ENCODE measurements at regions not wholly inside any gene's neighbourhood (a gene's known extent, or its start where the extent isn't known, plus 50 kb on each side); places are given as distances from the start of the nearest gene placed in this dataset.
"Not testable (repeated sequence)": the region's sequence is repeated elsewhere in the genome, so short reads cannot be mapped to it uniquely, and the experiment has no call there.

GRCh38 chr22:47626428-47627390 lies 864.3 kb downstream of the TBC1D22A start:
- no peak for DNase-seq

DNA sequence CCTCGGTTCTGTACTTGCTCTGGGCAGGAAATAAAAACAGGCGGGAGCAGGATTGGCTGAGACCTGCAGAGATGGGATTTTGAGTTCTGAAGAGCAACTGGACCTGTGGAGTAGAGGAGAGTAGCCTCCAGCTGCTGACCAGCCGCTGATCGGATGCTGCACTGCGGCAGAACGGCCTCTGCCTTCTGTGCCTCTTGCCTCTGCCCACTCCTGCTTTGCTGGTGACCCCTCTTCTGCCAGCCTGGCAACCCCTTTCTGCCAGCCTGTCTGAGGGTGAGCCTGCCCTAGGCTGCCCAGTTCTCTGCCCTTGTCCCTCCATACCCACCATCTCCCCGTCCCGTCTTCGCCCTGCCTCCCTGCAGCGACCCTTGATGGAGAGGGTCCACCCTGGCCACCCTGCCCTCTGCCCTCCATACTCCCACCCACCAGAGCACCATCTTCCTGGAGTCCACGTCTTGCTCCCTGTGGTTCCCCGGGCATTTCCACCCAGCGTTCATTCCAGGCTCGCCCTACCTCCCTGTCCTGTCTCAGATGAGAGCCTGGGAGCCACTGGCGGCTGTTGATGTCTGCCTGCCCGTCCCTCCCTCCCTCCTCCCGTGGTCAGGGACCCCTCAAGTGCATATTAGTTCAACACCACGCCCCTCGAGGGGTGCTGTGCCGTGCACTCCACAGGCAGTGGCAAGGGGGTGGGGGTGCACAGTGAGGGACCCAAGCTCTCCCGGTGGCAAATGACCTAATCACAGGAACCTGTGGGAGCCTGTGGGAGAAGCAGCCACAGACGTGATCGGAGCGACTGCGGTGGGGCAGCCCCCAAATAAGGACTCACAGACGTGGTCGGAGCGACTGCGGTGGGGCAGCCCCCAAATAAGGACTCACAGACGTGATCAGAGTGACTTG lies 863.3 kb downstream of the TBC1D22A start:
- no peak for DNase-seq

DNA sequence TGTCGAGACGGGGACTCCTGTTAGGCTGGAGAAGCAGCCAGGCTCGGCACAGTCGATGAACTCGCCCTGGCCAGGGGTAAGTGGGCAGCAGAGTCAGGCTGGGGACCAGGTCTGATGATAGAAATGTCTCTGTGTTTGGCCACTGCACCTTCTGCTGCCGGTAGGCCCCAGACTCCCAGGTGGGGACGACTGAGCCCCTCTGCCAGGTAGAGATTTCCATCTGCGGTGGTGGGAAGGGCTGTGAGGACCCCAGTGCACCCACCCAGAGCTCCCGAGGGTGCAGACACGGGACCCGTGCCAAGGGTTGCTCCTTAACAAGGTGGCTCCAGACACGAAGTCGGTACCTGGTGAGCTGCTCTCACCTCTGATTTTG lies 862.5 kb downstream of the TBC1D22A start:
- no peak for DNase-seq

GRCh38 chr22:47624252-47625012 lies 862.0 kb downstream of the TBC1D22A start:
- DNase-seq, result no peak

DNA sequence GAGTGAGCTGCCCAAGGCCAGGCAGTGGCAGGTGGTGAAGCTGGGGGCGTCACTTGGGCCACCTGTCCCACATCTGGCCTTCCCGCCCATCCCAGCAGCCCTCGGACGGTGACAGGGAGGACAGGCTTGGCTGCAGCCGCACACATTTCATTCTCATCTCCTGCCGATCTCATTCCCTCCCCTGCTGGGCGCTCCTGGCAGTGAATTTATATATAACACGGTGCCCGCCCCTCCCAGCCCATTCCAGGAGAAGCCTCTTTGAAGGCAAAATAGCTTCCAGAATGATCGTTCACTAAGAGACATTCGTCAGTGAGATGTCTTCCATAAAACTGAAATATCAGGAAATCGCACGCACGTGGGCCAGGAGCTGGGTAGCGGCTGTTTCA lies 861.3 kb downstream of the TBC1D22A start:
- no peak for DNase-seq

DNA sequence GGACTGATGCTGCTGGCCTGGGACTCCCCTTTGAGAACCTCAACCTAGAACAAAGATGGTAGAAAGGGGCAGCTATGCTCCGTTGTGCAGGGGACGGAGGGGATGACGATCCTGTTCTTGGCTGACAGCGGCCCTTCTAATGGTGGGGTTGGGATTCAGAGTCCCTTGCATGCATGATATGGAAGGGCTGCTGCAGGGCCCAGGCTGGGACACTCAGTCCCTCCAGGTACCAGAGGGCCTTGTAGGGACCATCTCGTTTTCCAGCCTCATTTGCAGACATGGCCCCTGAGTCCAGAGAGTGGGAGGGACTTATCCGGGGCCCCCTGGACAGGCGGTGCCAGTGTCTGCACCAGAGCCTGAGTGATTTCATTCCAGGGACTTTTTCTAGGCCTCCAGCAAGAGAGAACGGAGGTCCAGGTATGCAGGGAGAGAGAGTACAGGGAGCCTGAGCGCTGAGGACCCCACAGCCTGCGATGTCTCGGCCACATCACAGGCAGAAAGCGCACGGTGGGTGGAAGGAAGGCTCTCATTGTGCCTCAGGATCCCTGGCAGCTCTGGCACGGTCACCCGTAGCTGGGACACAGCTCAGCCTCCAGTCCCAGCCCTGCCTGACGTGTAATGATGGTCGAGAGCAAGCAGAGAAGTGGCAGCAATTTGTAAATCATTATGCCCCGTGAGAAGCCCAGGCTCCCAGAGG lies 860.8 kb downstream of the TBC1D22A start:
- no peak for DNase-seq

GRCh38 chr22:47622541-47622940 lies 860.1 kb downstream of the TBC1D22A start:
- DNase-seq, result no peak

GRCh38 chr22:47621253-47621652 lies 858.8 kb downstream of the TBC1D22A start:
- no peak for DNase-seq

GRCh38 chr22:47620391-47620790 lies 857.9 kb downstream of the TBC1D22A start:
- no peak for DNase-seq

GRCh38 chr22:47619631-47620030 lies 857.2 kb downstream of the TBC1D22A start:
- no peak for DNase-seq

DNA sequence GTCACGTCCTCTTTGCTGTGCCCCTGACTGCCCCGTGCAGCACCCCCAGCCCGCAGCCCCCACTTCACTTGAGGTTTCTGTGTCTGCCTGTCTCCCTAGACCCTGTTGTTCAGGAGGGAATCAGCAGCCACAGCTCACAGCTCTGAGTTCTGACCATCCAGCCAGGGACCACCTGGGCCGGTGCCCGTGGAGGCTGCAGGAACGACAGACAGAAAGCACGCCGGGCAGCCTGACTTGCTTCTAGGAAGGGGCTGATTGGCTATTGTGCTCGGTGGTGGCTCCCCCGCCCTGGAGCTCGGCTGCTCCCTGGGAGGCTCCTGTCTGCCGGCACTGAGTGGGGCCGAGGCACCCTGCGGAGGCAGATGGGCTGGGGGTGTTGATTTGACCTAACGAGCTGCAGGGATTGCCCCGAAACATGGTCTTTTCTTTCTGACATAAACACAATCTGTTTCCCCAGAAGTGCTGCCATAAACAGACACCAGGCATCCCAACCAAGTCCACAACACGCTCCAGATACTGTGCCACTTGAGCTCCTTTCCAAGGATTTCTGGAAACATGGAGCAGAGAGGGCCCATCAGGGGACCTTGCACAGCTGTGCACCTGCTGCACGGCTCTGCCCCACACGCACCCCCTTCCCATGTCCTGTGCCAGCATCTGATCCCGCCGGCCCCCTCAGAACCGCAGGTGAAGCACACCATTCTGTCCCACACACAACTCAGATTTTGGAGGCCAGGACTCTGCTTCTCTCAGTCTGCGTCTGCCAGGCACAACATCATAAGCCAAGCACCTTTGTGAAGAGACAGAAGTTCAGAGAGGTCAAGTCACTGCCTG lies 855.9 kb downstream of the TBC1D22A start:
- peak in 3 of 56 donors; percentile 10 to 21 (median 15) for DNase-seq

DNA sequence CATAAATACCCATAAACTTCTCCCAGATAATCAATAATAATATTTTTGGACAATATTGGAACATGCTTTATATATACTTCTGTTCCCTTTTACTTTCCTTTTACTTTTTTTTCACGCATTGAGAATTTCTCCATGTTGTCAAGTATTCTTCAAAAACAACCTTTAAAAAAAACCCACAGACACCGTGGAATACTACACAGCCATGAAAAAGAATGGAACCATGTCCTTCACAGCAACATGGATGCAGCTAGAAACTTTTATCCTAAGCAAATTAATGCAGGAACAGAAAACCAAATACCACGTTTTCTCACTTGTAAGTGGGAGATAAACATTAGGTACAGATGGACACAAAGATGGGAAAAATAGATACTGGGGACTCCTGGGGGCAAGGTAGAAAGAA lies 854.7 kb downstream of the TBC1D22A start:
- DNase-seq, result no peak

DNA sequence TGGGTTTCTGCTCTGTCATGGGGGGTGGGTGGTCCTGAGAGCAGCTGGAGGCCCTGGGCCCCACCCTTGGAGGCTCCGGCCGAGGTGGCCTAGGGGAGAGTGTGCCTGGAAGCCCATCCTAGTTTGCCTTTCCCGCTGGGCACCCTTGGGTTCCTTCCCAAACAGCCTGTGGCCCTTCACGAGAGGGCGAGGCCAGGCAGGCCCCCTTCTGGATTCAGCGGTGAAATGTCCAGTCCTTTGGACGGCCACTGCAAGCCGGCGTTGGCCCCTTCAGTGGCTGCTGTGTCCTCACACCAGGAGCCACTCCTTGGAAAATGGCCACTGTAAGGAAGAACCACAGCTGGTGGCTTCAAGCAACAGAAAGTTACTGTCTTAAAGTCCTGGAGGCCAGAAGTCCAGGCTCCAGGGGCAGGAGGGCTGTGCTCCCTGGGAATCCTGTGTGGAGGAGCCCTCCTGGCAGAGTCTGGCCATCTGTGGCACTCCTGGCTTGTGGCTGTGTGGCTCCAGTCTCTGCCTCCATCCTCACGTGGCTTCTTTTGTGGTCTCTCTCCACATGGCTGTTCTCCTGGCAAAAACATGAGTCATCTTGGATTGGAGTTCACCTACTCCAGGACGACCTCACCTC lies 854.1 kb downstream of the TBC1D22A start:
- DNase-seq, result no peak

- DNase-seq, result no peak
Observed at GRCh38 chr22:47615051-47615450, 852.6 kb downstream of the TBC1D22A start.

DNA sequence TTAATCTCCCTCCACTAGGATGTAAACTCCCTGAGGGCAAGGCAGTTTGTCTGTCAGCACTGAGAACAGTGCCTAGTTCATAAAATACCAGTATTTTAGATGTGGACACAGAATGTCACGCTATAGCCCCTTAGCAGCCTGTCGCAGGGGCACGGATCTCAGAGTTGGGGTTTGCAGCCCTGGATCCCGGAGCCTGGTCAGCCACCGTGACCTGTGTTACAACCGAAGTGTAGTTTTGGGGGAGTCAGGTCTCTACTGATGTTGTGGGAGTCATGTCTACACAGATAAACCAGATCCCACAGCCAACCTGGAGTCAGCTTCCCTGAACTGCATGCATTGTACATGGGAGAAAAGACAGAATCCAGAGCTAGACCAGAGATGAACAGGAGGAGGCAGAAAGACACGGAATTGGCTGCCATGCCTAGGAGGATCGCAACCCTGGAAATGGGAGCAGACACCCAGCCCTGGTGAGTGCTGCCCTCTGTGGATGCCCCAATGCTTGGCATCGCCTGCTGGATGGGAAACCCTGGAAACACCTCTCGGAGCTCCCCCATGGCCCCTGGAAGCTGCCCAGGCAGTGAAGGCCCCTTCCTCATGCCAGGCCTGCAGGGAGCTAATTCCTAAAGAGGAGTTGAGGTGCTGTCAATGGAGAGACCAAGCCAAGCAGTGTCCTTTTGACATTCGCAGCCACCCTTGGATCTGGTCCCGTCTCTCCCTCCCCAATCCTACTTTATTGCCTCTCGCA lies 851.3 kb downstream of the TBC1D22A start:
- DNase-seq, result no peak

DNA sequence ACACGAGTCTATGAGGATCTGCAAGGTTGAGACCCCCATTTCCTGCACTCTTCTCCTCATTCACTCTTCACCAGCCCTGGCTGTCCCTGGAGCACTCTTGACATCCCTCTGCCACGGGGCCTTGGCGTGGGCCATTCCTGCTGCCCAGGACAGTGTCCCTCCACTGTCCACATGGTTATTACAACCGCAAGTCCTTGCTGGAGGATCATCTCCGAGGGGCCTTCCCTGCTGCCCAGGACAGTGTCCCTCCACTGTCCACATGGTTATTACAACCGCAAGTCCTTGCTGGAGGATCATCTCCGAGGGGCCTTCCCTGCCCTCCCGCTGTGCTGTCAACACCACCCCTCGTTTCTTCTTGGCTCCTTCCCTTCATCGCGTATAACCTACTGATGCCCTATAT lies 850.7 kb downstream of the TBC1D22A start:
- DNase-seq, result not testable (repeated sequence)

DNA sequence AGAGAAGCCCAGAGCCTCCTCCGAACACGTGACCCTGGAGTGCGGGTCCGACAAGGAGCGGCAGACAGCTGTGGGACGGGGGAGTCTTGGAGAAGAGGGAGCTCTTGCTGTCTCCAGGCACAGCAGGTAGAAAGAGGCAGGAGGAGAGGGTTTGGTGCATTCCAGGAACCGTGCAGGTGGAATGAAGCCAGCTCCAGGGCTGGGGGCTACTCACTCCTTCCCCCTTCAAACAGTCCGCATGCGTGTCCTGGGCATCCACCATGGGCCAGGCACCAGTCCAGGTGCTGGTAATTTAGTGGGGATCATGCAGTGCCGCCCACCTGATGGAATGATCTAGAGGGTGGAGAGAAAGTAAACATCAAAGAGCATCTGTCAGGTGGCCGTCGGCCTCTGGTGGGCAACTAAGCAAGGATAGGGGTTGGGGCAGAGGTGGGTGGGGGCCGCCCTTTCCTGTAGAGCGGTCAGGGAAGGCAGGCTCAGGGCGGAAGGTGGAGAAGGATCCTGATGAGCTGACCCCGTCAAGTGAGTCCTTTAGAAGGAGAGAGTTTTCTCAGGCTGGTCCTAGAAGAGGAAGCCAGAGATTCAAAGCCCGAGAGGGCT lies 850.0 kb downstream of the TBC1D22A start:
- no peak for DNase-seq

DNA sequence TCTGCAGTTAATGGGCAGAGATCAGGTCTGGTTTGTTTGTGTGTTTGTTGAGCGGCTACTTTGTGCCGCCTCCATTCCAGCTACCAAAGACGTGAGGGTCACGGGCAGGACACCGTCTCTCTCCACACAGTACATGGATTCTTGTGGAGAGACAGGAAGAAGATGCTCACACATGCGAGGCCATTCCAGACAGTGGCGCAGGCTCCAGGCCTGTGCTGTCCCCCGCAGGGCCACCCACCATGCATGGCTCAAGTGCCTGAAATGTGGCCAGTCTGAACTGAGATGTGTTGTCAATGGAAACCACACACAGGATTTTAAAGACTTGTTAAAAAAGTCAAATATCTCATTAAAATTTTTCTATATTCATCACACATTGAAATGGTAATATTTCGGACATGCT lies 848.3 kb downstream of the TBC1D22A start:
- DNase-seq, result no peak

Measured in amygdala (tissue), 56 donors.